ENCODE measurements at regions not wholly inside any gene's neighbourhood (a gene's known extent, or its start where the extent isn't known, plus 50 kb on each side); places are given as distances from the start of the nearest gene placed in this dataset.
"Not testable (repeated sequence)": the region's sequence is repeated elsewhere in the genome, so short reads cannot be mapped to it uniquely, and the experiment has no call there.

GRCh38 chr1:83474946-83475345, 524.0 kb downstream of the TTLL7 start:
- not testable (repeated sequence) for H3K27ac ChIP-seq

GRCh38 chr1:83473986-83474385, 524.9 kb downstream of the TTLL7 start:
- H3K9me3 ChIP-seq; ATAC-seq (ENCODE audit: low FRiP score in 2 of 2); DNase-seq; H3K36me3 ChIP-seq; H3K4me1 ChIP-seq; H3K27me3 ChIP-seq; H3K4me3 ChIP-seq; H3K27ac ChIP-seq: not testable (repeated sequence)
- 92 to 93% methylated on average over 3 of the region's 3 CpGs for WGBS, 2 donors

More at GRCh38 chr1:83474946-83475345, 524.0 kb downstream of the TTLL7 start:
- not testable (repeated sequence) for H3K4me1 ChIP-seq; H3K27me3 ChIP-seq; ATAC-seq (ENCODE audit: low FRiP score in 2 of 2); DNase-seq; H3K4me3 ChIP-seq; H3K36me3 ChIP-seq; H3K9me3 ChIP-seq
- 68 to 74% methylated on average over 3 of the region's 3 CpGs for WGBS, 2 donors

- not testable (repeated sequence) for H3K9me3 ChIP-seq; H3K4me1 ChIP-seq; DNase-seq; H3K36me3 ChIP-seq; ATAC-seq (ENCODE audit: low FRiP score in 2 of 2); H3K27me3 ChIP-seq; H3K4me3 ChIP-seq; H3K27ac ChIP-seq
- WGBS, 2 donors = 42 to 52% methylated on average over 3 of the region's 3 CpGs
Measured at GRCh38 chr1:83472066-83472465, 526.9 kb downstream of the TTLL7 start.

GRCh38 chr1:83471272-83471671, 527.7 kb downstream of the TTLL7 start:
- H3K4me3 ChIP-seq; H3K9me3 ChIP-seq; DNase-seq; H3K36me3 ChIP-seq; H3K27ac ChIP-seq; H3K4me1 ChIP-seq; H3K27me3 ChIP-seq; ATAC-seq (ENCODE audit: low FRiP score in 2 of 2): not testable (repeated sequence)
- 93 to 100% methylated on average over 1 of the region's 1 CpG for WGBS, 2 donors

GRCh38 chr1:83468336-83468735, 530.6 kb downstream of the TTLL7 start:
- H3K27ac ChIP-seq; H3K4me1 ChIP-seq; H3K9me3 ChIP-seq; H3K4me3 ChIP-seq; H3K27me3 ChIP-seq; DNase-seq; ATAC-seq (ENCODE audit: low FRiP score in 2 of 2); H3K36me3 ChIP-seq: not testable (repeated sequence)
- 91 to 94% methylated on average over 4 of the region's 4 CpGs for WGBS, 2 donors

GRCh38 chr1:83457735-83458248, 541.1 kb downstream of the TTLL7 start:
- not testable (repeated sequence) for H3K36me3 ChIP-seq, DNase-seq, H3K27ac ChIP-seq, H3K4me1 ChIP-seq, H3K4me3 ChIP-seq, H3K27me3 ChIP-seq, H3K9me3 ChIP-seq
- 13% methylated on average over 1 of the region's 1 CpG; no CpG with 5 or more reads in 1 of the 2 donors for whole genome bisulfite sequencing, 2 donors
- ATAC-seq (ENCODE audit: low FRiP score in 2 of 2) = peak; percentile 21 to 68

- not testable (repeated sequence) for H3K4me1 ChIP-seq; H3K36me3 ChIP-seq; DNase-seq; ATAC-seq (ENCODE audit: low FRiP score in 2 of 2); H3K27me3 ChIP-seq; H3K9me3 ChIP-seq; H3K4me3 ChIP-seq; H3K27ac ChIP-seq
- 56 to 58% methylated on average over 2 of the region's 2 CpGs for WGBS, 2 donors
Measured at GRCh38 chr1:83457281-83457680, 541.7 kb downstream of the TTLL7 start.

GRCh38 chr1:83455753-83456152, 543.2 kb downstream of the TTLL7 start:
- not testable (repeated sequence) for H3K9me3 ChIP-seq; H3K4me3 ChIP-seq; H3K4me1 ChIP-seq; H3K27ac ChIP-seq; ATAC-seq (ENCODE audit: low FRiP score in 2 of 2); DNase-seq; H3K27me3 ChIP-seq; H3K36me3 ChIP-seq
- WGBS, 2 donors = 10 to 18% methylated on average over 1 of the region's 1 CpG

GRCh38 chr1:83445873-83446272, 553.1 kb downstream of the TTLL7 start:
- H3K27me3 ChIP-seq; H3K9me3 ChIP-seq; DNase-seq; H3K36me3 ChIP-seq; H3K27ac ChIP-seq; ATAC-seq (ENCODE audit: low FRiP score in 2 of 2); H3K4me3 ChIP-seq; H3K4me1 ChIP-seq: not testable (repeated sequence)
- WGBS, 2 donors = 85 to 88% methylated on average over 2 of the region's 3 CpGs

GRCh38 chr1:83442412-83442811, 556.5 kb downstream of the TTLL7 start:
- not testable (repeated sequence) for H3K36me3 ChIP-seq; H3K9me3 ChIP-seq; H3K27ac ChIP-seq; H3K4me1 ChIP-seq; ATAC-seq (ENCODE audit: low FRiP score in 2 of 2); H3K4me3 ChIP-seq; DNase-seq; H3K27me3 ChIP-seq
- 95 to 97% methylated on average over 2 to 3 of the region's 3 CpGs for WGBS, 2 donors

GRCh38 chr1:83440586-83440985, 558.3 kb downstream of the TTLL7 start:
- H3K27ac ChIP-seq; H3K9me3 ChIP-seq; H3K36me3 ChIP-seq; H3K4me3 ChIP-seq; DNase-seq; H3K27me3 ChIP-seq; H3K4me1 ChIP-seq; ATAC-seq (ENCODE audit: low FRiP score in 2 of 2): not testable (repeated sequence)
- 60 to 70% methylated on average over 3 of the region's 3 CpGs for WGBS, 2 donors

GRCh38 chr1:83440021-83440420, 558.9 kb downstream of the TTLL7 start:
- not testable (repeated sequence) for DNase-seq; H3K27ac ChIP-seq; H3K9me3 ChIP-seq; H3K4me1 ChIP-seq; ATAC-seq (ENCODE audit: low FRiP score in 2 of 2); H3K36me3 ChIP-seq; H3K4me3 ChIP-seq; H3K27me3 ChIP-seq
- 60 to 76% methylated on average over 1 of the region's 1 CpG for WGBS, 2 donors

- H3K4me3 ChIP-seq; H3K36me3 ChIP-seq; H3K4me1 ChIP-seq; H3K9me3 ChIP-seq; DNase-seq; H3K27ac ChIP-seq; H3K27me3 ChIP-seq; ATAC-seq (ENCODE audit: low FRiP score in 2 of 2): not testable (repeated sequence)
- WGBS, 2 donors = 87 to 94% methylated on average over 1 of the region's 1 CpG
Measured at GRCh38 chr1:83438316-83438715, 560.6 kb downstream of the TTLL7 start.

- ATAC-seq (ENCODE audit: low FRiP score in 2 of 2) = not testable (repeated sequence)
- 76 to 81% methylated on average over 2 of the region's 2 CpGs for WGBS, 2 donors
Measured at GRCh38 chr1:83435336-83435735, 563.6 kb downstream of the TTLL7 start.

More at GRCh38 chr1:83435336-83435735, 563.6 kb downstream of the TTLL7 start:
- H3K4me1 ChIP-seq, H3K9me3 ChIP-seq, H3K27me3 ChIP-seq, H3K4me3 ChIP-seq, DNase-seq, H3K36me3 ChIP-seq, H3K27ac ChIP-seq: not testable (repeated sequence)

Measured in upper lobe of left lung (tissue), 6 donors.